Renal pelvis (tissue), 1 donor: ENCODE measurements at regions not wholly inside any gene's neighbourhood (a gene's known extent, or its start where the extent isn't known, plus 50 kb on each side); places are given as distances from the start of the nearest gene placed in this dataset.
"Not testable (repeated sequence)": the region's sequence is repeated elsewhere in the genome, so short reads cannot be mapped to it uniquely, and the experiment has no call there.

Experiments used
- DNase-seq: peaks from one replicate; pipeline ENCODE4 v3.0.0-alpha.2; 2013

GRCh38 chr13:89343165-89343564, 1672.0 kb downstream of the SLITRK5 start:
- no peak for DNase-seq

- DNase-seq = no peak
These were observed 1681.2 kb downstream of the SLITRK5 start for GRCh38 chr13:89352384-89352783.

- no peak for DNase-seq
These were observed 1690.7 kb downstream of the SLITRK5 start for GRCh38 chr13:89361909-89362308.

- DNase-seq = no peak
These were observed 1692.0 kb downstream of the SLITRK5 start for GRCh38 chr13:89363144-89363543.

- no peak for DNase-seq
These were observed 1701.0 kb downstream of the SLITRK5 start for GRCh38 chr13:89372193-89372592.

- peak; percentile 57 for DNase-seq
These were observed 1704.7 kb downstream of the SLITRK5 start for GRCh38 chr13:89375839-89376238.

GRCh38 chr13:89380101-89380500, 1708.9 kb downstream of the SLITRK5 start:
- DNase-seq = no peak

GRCh38 chr13:89382981-89383380, 1711.8 kb downstream of the SLITRK5 start:
- DNase-seq = no peak

- DNase-seq = no peak
These were observed 1712.7 kb downstream of the SLITRK5 start for GRCh38 chr13:89383891-89384290.

- DNase-seq = no peak
These were observed 1722.7 kb downstream of the SLITRK5 start for GRCh38 chr13:89393758-89394304.

- DNase-seq = no peak
These were observed 1730.1 kb downstream of the SLITRK5 start for GRCh38 chr13:89401264-89401675.

- no peak for DNase-seq
These were observed 1731.0 kb downstream of the SLITRK5 start for GRCh38 chr13:89402211-89402610.

- not testable (repeated sequence) for DNase-seq
These were observed 1734.9 kb downstream of the SLITRK5 start for GRCh38 chr13:89406096-89406495.

- DNase-seq = no peak
These were observed 1736.2 kb downstream of the SLITRK5 start for GRCh38 chr13:89407357-89407756.

- DNase-seq = no peak
These were observed 1761.8 kb downstream of the SLITRK5 start for GRCh38 chr13:89432997-89433396.

GRCh38 chr13:89434624-89435023, 1763.5 kb downstream of the SLITRK5 start:
- not testable (repeated sequence) for DNase-seq

GRCh38 chr13:89454681-89455080, 1783.5 kb downstream of the SLITRK5 start:
- no peak for DNase-seq

GRCh38 chr13:89455225-89455624, 1784.1 kb downstream of the SLITRK5 start:
- no peak for DNase-seq

- DNase-seq = no peak
These were observed 1784.6 kb downstream of the SLITRK5 start for GRCh38 chr13:89455741-89456140.

- peak; percentile 0 for DNase-seq
These were observed 1786.8 kb downstream of the SLITRK5 start for GRCh38 chr13:89457977-89458376.

GRCh38 chr13:89458456-89458855, 1787.3 kb downstream of the SLITRK5 start:
- DNase-seq = no peak

GRCh38 chr13:89460895-89461294, 1789.7 kb downstream of the SLITRK5 start:
- DNase-seq = not testable (repeated sequence)

GRCh38 chr13:89465366-89465765, 1794.2 kb downstream of the SLITRK5 start:
- DNase-seq = no peak

GRCh38 chr13:89468081-89468480, 1796.9 kb downstream of the SLITRK5 start:
- DNase-seq = no peak

- no peak for DNase-seq
These were observed 1799.7 kb downstream of the SLITRK5 start for GRCh38 chr13:89470901-89471300.
